GM23338 (cell line): ENCODE measurements at regions not wholly inside any gene's neighbourhood (a gene's known extent, or its start where the extent isn't known, plus 50 kb on each side); places are given as distances from the start of the nearest gene placed in this dataset.

Experiments
- CREB1 ChIP-seq: fragments of 250-450 bp; sonication (Bioruptor Pico); IDR thresholded peaks from 2 replicates; pipeline ENCODE4 v1.5.0; 2020; ENCODE audit warnings: low read depth, mild to moderate bottlenecking, moderate library complexity
- CTCF ChIP-seq, 2 experiments: fragments of 200-600 bp in 1 of 2; sonication (generic) in 1 of 2; conservative IDR thresholded peaks; 2 replicates each; pipeline versions ENCODE4 v1.5.1 to v1.6.1; 2016 to 2017; ENCODE audit warnings: antibody characterized with exemption in 2 of 2, low read depth in 2 of 2, mild to moderate bottlenecking in 2 of 2, moderate library complexity in 1 of 2
- ETS1 ChIP-seq: IDR thresholded peaks from 2 replicates; pipeline ENCODE4 v1.6.1; 2016; ENCODE audit warnings: antibody characterized with exemption
- EZH2 ChIP-seq: fragments of 200-600 bp; sonication (generic); IDR thresholded peaks from one replicate; pipeline ENCODE4 v1.8.0; 2017; ENCODE audit warnings: antibody characterized with exemption, mild to moderate bottlenecking, low read depth; ENCODE audit not compliant: unreplicated experiment
- EZH2phosphoT487 ChIP-seq: fragments of 200-600 bp; sonication (generic); IDR thresholded peaks from one replicate; pipeline ENCODE4 v1.8.1; 2018; ENCODE audit warnings: antibody characterized with exemption; ENCODE audit not compliant: unreplicated experiment
- JUNB ChIP-seq: IDR thresholded peaks from one replicate; pipeline ENCODE4 v1.6.1; 2016; ENCODE audit warnings: antibody characterized with exemption; ENCODE audit not compliant: unreplicated experiment
- POLR2AphosphoS5 ChIP-seq: IDR thresholded peaks from 2 replicates; pipeline ENCODE4 v1.6.1; 2016; ENCODE audit warnings: antibody characterized with exemption, low read depth
- REST ChIP-seq: IDR thresholded peaks from one replicate; pipeline ENCODE4 v1.6.1; 2018; ENCODE audit warnings: antibody characterized with exemption; ENCODE audit not compliant: unreplicated experiment

GRCh38 chr9:119667916-119668315 lies 298.7 kb upstream of the BRINP1 start:
- TF ChIP-seq EZH2 (no peak), CTCF (conservative IDR thresholded peaks at IDR 0.05; ENCODE audit: low read depth in 2 of 2) (no peak), EZH2phosphoT487 (no peak), REST (no peak), ETS1 (no peak), POLR2AphosphoS5 (no peak), JUNB (no peak), CREB1 (CRISPR knock-in tag) (no peak)
